Gastroesophageal sphincter (tissue), 2 donors: ENCODE measurements at regions not wholly inside any gene's neighbourhood (a gene's known extent, or its start where the extent isn't known, plus 50 kb on each side); places are given as distances from the start of the nearest gene placed in this dataset.

Experiments used
- EP300 ChIP-seq: sonication (generic); formaldehyde crosslinking; IDR thresholded peaks from one replicate; pipeline ENCODE4 v1.6.1; 2017; ENCODE audit warnings: antibody characterized with exemption, mild to moderate bottlenecking
- POLR2A ChIP-seq, 2 donors: fragments of 450-650 bp; IDR thresholded peaks; one replicate each; pipeline ENCODE4 v1.6.1; 2017; ENCODE audit warnings: antibody characterized with exemption in 2 of 2, mild to moderate bottlenecking in 2 of 2, moderate library complexity in 1 of 2
- POLR2AphosphoS5 ChIP-seq: sonication (generic); formaldehyde crosslinking; IDR thresholded peaks from one replicate; pipeline ENCODE4 v1.6.1; 2017; ENCODE audit warnings: antibody characterized with exemption

GRCh38 chr2:194591192-194591591 lies 1065.8 kb upstream of the SLC39A10 start:
- no peak for TF ChIP-seq POLR2A (IDR thresholded peaks at IDR 0.05)
- TF ChIP-seq POLR2AphosphoS5 = no peak
- TF ChIP-seq EP300 = no peak
